ENCODE measurements at regions not wholly inside any gene's neighbourhood (a gene's known extent, or its start where the extent isn't known, plus 50 kb on each side); places are given as distances from the start of the nearest gene placed in this dataset.
"Not testable (repeated sequence)": the region's sequence is repeated elsewhere in the genome, so short reads cannot be mapped to it uniquely, and the experiment has no call there.

- Histone ChIP-seq H3K9me3 (ENCODE audit: insufficient read depth, low read length) (no peaks in the 10 kb centered on the region), H3K9ac (ENCODE audit: low read length) (no peak overlapping the region), H4K20me1 (ENCODE audit: insufficient read depth, low read length) (no peaks in the 10 kb centered on the region), H2AFZ (ENCODE audit: low read depth, low read length) (no peak overlapping the region), H3K79me2 (ENCODE audit: low read length) (no peaks in the 10 kb centered on the region), H3K4me1 (ENCODE audit: low read length) (no peaks in the 10 kb centered on the region), H3K36me3 (replicated peaks; ENCODE audit: low read depth, low read length) (no peaks in the 10 kb centered on the region), H3K27ac (ENCODE audit: low read length) (no peak overlapping the region), H3K4me3 (ENCODE audit: low read length) (no peak overlapping the region), H3K4me2 (ENCODE audit: low read length) (no peak overlapping the region), H3K27me3 (ENCODE audit: low read depth, low read length) (no peaks in the 10 kb centered on the region)
- no peak for TF ChIP-seq EZH2phosphoT487 (IDR thresholded peaks at IDR 0.05; ENCODE audit: low read depth)
- TF ChIP-seq CTCF (IDR thresholded peaks at IDR 0.05; ENCODE audit: low read depth, low read length), result no peak
Measured at GRCh38 chr2:150672311-150672710, 184.8 kb upstream of the RND3 start.

- no peak overlapping the region for H3K4me3 ChIP-seq (ENCODE audit: low read length)
- no peak for TF ChIP-seq EZH2phosphoT487 (IDR thresholded peaks at IDR 0.05; ENCODE audit: low read depth)
- no peak for TF ChIP-seq CTCF (IDR thresholded peaks at IDR 0.05; ENCODE audit: low read depth, low read length)
- H3K36me3 ChIP-seq (replicated peaks; ENCODE audit: low read depth, low read length), result no peaks in the 10 kb centered on the region
- H3K27ac ChIP-seq (ENCODE audit: low read length), result no peak overlapping the region
- no peaks in the 10 kb centered on the region for H4K20me1 ChIP-seq (ENCODE audit: insufficient read depth, low read length)
- H3K27me3 ChIP-seq (ENCODE audit: low read depth, low read length), result no peaks in the 10 kb centered on the region
- H3K79me2 ChIP-seq (ENCODE audit: low read length), result no peaks in the 10 kb centered on the region
- no peak overlapping the region for H2AFZ ChIP-seq (ENCODE audit: low read depth, low read length)
- no peaks in the 10 kb centered on the region for H3K4me1 ChIP-seq (ENCODE audit: low read length)
- H3K9ac ChIP-seq (ENCODE audit: low read length), result no peak overlapping the region
- no peaks in the 10 kb centered on the region for H3K9me3 ChIP-seq (ENCODE audit: insufficient read depth, low read length)
- H3K4me2 ChIP-seq (ENCODE audit: low read length), result no peak overlapping the region
Measured at GRCh38 chr2:150669492-150669891, 182.0 kb upstream of the RND3 start.

DNA sequence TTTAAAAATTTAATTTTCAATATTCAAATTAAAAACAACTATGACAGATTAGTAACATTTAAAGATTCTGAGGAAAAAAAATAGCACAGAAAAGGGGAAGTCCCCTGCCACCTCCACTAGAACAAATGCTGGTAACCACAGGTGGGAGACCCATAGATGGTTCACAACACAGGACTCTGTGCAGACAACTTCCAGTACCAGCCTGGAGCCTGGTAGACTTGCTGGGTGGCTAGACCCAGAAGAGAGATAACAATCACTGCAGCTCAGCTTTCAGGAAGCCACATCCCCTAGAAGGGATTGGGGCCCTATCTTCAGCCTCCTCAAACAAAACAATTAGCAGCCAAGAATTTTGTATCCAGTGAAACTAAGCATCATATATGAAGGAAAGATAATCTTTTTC is 179.6 kb upstream of the RND3 start:
- H3K4me3 ChIP-seq (ENCODE audit: low read length); H3K27ac ChIP-seq (ENCODE audit: low read length); H2AFZ ChIP-seq (ENCODE audit: low read depth, low read length); H3K36me3 ChIP-seq (replicated peaks; ENCODE audit: low read depth, low read length); H3K4me1 ChIP-seq (ENCODE audit: low read length); H3K9me3 ChIP-seq (ENCODE audit: insufficient read depth, low read length); H4K20me1 ChIP-seq (ENCODE audit: insufficient read depth, low read length); H3K79me2 ChIP-seq (ENCODE audit: low read length); H3K9ac ChIP-seq (ENCODE audit: low read length); H3K4me2 ChIP-seq (ENCODE audit: low read length); H3K27me3 ChIP-seq (ENCODE audit: low read depth, low read length): not testable (repeated sequence)

DNA sequence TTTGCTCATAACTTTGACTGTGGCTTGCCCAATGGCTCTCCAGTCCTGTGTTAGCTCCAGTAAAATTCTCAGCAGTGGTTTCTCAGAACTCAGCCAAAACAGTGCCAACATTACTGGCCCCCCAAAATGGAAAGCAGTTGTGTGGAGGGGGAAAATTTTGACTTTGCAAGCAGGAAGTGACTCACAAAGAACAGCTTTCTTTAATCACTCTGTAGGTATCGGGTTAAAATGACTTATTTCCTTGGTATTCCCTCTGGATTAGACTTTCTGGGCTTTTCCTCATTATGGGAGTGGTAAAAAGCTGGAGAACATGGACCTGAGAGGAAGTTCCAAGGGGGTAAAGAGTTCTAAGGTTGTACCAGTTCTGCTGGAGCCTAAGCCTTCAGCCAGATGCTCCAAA is 175.7 kb upstream of the RND3 start:
- Histone ChIP-seq H3K9me3 (ENCODE audit: insufficient read depth, low read length) (no peaks in the 10 kb centered on the region), H2AFZ (ENCODE audit: low read depth, low read length) (peak overlapping the region; percentile 54; the same call in 1 of the 2 replicates), H3K27ac (ENCODE audit: low read length) (no peak overlapping the region), H3K36me3 (replicated peaks; ENCODE audit: low read depth, low read length) (no peaks in the 10 kb centered on the region), H3K4me1 (ENCODE audit: low read length) (peaks cover 5% of the 10 kb centered on the region; the same call in 1 of the 2 replicates), H3K9ac (ENCODE audit: low read length) (no peak overlapping the region), H3K4me3 (ENCODE audit: low read length) (no peak overlapping the region), H3K27me3 (ENCODE audit: low read depth, low read length) (no peaks in the 10 kb centered on the region), H3K4me2 (ENCODE audit: low read length) (no peak overlapping the region), H3K79me2 (ENCODE audit: low read length) (no peaks in the 10 kb centered on the region), H4K20me1 (ENCODE audit: insufficient read depth, low read length) (no peaks in the 10 kb centered on the region)
- TF ChIP-seq CTCF (IDR thresholded peaks at IDR 0.05; ENCODE audit: low read depth, low read length) (no peak), EZH2phosphoT487 (IDR thresholded peaks at IDR 0.05; ENCODE audit: low read depth) (no peak)

- H3K36me3 ChIP-seq (replicated peaks; ENCODE audit: low read depth, low read length), result no peaks in the 10 kb centered on the region
- H3K4me3 ChIP-seq (ENCODE audit: low read length), result no peak overlapping the region
- H3K4me2 ChIP-seq (ENCODE audit: low read length), result no peak overlapping the region
- H2AFZ ChIP-seq (ENCODE audit: low read depth, low read length), result no peak overlapping the region
- no peaks in the 10 kb centered on the region for H3K4me1 ChIP-seq (ENCODE audit: low read length)
- no peaks in the 10 kb centered on the region for H3K9me3 ChIP-seq (ENCODE audit: insufficient read depth, low read length)
- H3K27me3 ChIP-seq (ENCODE audit: low read depth, low read length), result no peaks in the 10 kb centered on the region
- TF ChIP-seq EZH2phosphoT487 (IDR thresholded peaks at IDR 0.05; ENCODE audit: low read depth) (no peak), CTCF (IDR thresholded peaks at IDR 0.05; ENCODE audit: low read depth, low read length) (no peak)
- no peaks in the 10 kb centered on the region for H3K79me2 ChIP-seq (ENCODE audit: low read length)
- no peaks in the 10 kb centered on the region for H4K20me1 ChIP-seq (ENCODE audit: insufficient read depth, low read length)
- H3K9ac ChIP-seq (ENCODE audit: low read length), result no peak overlapping the region
- no peak overlapping the region for H3K27ac ChIP-seq (ENCODE audit: low read length)
Measured at GRCh38 chr2:150656002-150656401, 168.5 kb upstream of the RND3 start.

Data from OCI-LY3 (cell line).